ENCODE measurements at regions not wholly inside any gene's neighbourhood (a gene's known extent, or its start where the extent isn't known, plus 50 kb on each side); places are given as distances from the start of the nearest gene placed in this dataset.

DNA sequence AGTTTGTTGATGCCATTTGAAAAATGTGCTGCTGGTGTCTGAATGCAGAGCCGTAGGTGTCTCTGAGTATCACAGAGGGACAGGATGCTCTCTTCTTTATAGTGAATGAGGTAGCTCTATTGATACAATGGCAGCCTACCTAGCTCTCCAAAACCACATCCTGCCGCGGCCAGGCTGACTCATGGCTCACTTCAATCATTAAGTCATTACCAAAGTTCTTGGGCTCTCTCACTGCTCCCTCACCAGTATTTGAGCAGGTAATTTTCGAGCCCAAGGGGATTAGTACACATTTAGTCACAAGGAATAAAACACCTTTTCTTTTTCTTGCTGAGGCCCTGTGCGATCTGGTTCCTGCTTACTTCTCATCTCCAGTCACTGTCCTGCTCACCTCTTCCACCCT lies 509.0 kb upstream of the LARGE1 start:
- peak; percentile 15 for DNase-seq (ENCODE audit: low read depth)

DNA sequence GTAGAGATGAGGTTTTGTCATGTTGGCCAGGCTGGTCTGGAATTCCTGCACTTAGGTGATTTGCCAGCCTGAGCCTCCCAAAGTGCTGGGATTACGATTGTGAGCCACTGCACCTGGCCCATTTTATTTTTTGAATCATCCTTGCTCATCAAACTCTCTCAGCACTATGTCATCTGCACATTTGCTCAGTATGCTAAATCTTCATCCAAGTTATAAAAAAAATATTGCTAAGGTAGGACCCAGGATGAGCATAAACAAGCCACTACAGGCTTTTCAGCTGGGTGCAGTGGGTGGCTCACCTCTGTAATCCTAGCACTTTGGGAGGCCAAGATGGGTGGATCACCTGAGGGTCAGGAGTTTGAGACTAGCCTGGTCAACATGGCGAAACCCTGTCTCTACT lies 510.1 kb upstream of the LARGE1 start:
- DNase-seq (ENCODE audit: low read depth), result no peak

DNA sequence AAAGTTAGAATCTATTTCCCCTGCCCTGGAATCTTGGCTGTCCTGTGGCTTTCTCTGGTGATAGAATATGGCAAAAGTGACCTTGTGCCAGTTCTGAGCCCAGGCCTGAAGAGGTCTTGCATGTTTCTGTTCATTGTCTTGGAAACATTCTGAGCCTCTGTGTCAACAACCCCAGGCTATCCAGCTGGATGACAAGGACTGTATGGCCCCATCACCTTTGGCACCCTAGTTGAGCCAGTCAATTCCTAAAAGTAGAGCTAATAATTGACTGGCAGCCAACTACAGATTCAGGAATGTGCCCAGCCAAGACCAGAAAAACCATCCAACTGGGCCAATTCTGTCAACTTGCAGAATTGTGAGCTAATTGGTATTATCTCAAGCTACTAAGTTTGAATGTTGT lies 514.1 kb upstream of the LARGE1 start:
- no peak for DNase-seq (ENCODE audit: low read depth)

DNA sequence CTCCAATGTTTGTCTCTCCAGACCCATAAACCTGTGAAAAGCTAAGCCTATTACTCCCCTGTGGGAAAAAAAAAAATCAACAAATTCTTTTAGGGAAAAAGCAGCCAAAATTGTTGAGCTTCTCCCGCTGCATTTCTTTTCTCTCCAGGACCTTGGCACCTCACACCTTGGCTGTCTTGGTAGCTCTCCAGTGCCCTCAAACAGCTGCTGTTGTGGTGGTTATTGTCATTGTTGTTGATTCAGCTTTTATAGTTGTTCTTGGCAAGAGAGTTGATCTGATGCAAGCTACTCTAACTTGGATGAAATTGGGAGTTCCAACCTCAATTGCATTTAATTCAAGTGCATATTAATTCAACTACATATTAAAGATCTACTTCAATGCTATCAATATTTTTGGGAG lies 516.9 kb upstream of the LARGE1 start:
- no peak for DNase-seq (ENCODE audit: low read depth)

DNA sequence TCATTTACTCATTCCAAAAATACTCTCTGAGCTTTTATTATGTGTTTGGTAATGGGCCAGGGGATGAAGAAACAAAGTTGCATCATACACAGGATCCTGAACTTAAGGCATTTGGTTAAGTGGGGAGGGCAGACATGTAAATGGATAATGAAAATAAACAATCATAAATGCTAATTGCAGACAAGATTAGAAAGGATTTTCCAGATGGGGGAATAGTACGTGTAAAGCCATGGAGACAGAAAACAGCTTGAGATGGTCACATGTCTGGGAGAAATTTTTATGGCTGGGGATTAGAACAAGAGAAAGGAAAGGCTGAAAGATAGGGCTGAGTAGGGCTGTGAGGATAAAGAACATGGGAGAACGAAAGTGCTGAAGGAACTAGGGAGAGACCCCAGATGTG lies 534.3 kb upstream of the LARGE1 start:
- no peak for DNase-seq (ENCODE audit: low read depth)

DNA sequence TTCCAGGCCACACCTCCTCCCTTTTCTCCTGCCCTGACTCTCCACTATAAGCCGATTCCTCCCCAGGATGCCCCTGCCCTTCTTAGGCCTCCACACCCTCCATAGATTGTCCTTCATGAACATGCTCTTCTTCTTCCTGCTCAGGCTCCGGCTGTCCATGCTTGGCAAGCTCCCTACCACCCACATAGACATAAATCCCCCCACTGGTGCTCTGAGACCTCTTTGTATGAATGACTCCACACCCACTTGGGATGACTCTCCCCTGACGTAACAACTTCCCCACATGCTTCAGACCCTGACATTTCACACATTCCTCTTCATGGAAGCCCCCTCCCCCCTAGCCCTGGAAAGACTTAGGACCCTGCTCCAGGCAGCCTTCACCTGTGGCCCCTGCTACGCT lies 542.5 kb upstream of the LARGE1 start:
- DNase-seq (ENCODE audit: low read depth), result no peak

DNA sequence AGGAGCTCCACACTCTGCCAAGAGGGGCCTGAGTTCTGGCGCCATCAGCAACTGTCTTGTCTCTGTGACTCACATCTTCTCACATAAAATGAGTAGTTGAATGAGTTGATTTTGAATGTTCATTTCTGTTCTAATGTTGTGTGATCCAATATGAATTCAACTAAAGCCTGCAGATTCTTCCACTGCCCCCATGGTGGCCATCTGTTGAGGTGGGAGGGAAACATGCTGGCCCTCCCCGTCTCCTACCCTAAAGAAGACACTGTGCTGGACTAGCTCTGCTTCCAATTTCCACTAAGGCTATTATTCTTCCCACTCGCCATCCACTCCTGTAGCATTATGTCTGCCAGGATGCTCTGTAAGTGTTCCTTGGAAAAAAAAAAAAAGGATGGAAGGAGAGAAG lies 555.6 kb upstream of the LARGE1 start:
- no peak for DNase-seq (ENCODE audit: low read depth)

DNA sequence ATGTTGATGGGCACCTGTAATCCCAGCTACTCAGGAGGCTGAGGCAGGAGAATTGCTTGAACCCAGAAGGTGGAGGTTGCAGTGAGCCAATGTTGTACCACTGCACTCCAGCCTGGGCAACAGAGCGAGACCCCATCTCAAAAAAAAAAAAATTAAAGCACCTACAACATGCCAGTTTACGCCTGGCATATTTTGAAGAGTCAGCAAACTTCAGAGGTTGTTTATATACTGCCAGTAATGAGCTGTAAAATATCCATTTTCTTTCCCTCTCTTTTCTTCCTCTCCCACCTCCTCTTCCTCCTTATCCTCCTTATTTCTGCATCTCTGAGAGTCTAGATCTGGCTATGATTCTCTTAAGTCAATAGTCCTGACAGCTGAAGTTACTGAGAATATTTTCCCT lies 556.5 kb upstream of the LARGE1 start:
- no peak for DNase-seq (ENCODE audit: low read depth)

DNA sequence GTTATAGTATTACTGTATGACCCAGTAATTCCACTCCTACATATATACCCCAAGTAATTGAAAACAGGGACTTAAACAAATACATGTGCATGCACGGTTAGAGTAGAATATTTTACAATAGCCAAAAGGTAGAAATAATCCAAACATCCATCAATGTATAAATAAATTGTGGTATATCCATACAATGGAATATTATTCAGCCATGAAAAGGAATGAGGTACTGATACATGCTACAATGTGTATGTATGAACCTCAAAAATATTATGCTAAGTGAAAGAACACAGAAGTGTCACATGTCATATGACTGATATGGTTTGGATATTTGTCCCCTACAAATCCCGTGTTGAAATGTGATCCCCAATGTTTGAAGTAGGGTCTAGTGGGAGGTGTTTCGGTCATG lies 560.8 kb upstream of the LARGE1 start:
- DNase-seq (ENCODE audit: low read depth), result no peak

DNA sequence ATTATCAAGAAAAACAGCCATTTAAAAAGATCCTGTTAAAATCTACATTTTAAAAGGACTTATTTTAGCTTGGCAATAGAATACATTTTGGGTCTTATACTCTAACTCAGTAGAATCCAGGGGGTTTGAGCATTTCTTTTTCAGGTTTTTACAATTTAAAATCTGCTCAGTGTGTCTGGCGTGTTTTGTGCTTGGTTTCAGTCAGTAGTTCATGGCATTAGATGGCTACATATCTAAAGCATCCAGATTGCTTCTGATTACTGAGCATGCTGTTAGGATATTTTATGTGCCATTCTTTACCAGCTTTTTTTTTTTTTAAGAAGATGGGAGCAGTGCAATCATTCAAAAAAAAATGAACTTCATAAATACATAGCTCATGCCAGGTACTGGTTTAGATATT lies 566.1 kb upstream of the LARGE1 start:
- no peak for DNase-seq (ENCODE audit: low read depth)

DNA sequence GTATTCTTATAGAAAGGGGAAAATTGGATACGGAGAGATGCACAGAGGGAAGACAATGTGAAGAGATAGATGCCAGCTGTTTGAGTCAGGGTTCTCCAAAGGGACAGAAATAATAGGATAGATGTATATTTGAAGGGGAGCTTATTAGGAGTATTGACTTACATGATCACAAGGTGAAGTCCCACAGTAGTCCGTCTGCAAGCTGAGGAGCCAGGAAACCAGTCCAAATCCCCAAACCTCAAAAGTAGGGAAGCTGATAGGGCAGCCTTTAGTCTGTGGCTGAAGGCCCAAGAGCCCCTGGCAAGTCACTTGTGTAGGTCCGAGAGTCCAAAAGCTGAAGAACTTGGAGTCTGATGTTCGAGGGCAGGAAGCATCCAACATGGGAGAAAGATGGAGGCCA lies 569.6 kb upstream of the LARGE1 start:
- DNase-seq (ENCODE audit: low read depth), result no peak

DNA sequence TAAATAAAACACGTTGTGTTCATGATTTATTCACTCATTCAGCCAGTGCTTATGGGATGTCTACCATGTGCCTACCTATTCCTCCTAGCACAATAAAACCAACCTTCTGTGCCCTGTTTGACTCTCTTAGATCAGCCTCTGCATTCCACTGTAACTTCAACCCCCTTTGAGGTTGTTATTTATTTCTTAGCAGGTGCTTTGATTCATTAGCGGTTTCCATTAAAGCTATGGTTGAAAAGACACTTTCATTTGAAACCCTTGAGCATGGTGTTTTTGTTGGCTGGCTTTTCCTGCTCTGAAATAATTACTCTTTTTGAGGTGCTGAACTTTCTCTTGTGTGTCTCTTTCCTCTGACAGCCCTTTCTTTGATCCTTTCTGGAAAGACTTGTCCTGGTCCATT lies 570.6 kb upstream of the LARGE1 start:
- no peak for DNase-seq (ENCODE audit: low read depth)

DNA sequence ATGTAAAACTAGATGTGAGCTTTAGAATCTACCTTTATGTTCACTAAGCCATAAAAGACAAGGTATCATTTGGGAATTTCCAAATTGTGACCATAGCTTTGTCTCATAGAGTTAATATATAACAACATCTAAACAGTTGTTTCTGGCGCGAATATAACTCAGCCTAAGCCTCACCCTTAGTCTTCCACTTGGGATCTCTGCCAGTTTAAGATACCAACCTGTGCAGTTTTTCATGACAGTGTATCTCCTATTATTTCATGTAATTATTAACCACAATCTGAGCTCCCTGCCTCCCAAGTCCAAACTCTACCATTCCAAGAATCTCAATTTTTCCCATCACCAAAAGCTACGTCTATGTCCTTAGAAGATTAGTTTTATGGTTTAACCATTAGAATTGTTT lies 572.5 kb upstream of the ISX start:
- no peak for DNase-seq (ENCODE audit: low read depth)

DNA sequence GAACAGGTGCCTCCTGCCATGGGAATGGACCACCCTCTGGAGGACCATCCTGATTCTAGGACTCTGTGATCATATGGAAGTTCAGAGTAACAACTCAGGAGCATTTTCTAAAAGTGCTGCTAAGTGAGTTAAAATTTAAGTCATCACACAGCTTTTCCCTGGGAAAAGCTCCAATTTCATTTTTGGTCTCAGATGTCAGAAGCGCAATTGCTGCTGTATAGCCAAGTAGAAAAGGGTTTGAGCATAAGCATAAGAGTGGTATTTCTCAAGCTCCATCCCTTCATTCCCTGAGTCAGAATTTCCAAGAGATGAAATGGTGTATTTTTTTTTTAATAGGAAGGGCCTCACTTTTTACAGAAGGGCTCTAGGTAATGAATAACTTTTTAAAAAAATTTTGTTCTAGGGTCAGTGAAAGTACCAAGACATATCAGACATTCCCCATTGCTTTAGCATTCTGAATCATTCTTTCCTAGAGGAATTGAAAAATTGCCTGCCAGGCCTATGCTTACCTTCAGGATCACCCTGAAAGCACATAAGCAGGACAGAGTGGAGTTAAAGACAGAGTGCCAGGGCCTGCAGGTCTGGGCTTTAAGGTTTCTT lies 564.5 kb upstream of the ISX start:
- no peak for DNase-seq (ENCODE audit: low read depth)

DNA sequence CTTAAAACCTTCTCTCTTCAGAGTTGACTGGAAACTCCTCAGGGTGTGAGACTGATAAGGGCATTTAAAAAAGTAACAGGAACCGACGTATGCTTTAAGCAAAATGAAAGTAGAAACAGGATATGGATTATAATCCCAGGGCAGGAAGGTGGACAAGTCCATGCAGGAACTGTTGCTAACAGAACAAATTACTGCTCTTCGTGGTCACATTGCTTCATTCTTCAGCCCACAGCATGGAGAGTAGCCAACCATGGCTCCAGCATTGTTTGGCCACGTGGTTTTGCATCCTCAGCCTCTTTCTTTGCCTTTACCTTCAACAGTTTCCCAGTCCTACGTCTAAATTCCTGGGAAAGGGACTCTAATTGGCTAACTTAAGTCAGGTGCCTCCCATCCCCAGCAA lies 563.1 kb upstream of the ISX start:
- no peak for DNase-seq (ENCODE audit: low read depth)

DNA sequence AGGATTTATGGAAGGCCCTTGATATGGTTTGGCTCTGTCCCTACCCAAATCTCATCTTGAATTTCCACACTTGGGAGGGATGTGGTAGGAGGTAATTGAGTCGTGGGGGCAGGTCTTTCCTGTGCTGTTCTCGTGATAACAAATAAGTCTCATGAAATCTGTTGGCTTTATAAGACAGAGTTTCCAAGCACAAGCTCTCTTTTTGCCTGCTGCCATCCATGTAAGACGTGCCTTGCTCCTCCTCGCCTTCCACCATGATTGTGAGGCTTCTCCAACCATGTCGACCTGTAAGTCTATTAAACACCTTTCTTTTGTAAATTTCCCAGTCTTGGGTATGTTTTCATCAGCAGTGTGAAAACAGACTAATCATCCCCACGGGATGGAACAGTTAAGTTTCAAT lies 557.2 kb upstream of the ISX start:
- no peak for DNase-seq (ENCODE audit: low read depth)

DNA sequence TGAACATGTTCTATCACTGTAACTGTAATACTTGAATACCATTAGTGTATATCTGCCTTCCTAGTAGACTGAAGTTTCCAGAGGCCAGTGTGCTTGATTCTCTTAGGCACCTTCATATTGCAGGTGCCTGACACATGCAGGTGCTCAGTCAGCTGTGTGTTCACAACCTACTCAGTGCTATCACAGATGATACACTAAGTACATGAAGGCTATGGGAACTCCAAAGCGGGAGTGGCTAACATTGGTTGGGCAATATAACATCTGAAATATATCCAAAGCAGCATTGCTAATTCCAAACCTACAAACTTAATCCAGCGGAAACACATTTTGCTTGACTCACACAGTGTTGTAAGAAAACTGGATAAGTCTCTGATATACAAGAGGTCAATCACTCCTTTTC lies 539.3 kb upstream of the ISX start:
- DNase-seq (ENCODE audit: low read depth), result no peak

DNA sequence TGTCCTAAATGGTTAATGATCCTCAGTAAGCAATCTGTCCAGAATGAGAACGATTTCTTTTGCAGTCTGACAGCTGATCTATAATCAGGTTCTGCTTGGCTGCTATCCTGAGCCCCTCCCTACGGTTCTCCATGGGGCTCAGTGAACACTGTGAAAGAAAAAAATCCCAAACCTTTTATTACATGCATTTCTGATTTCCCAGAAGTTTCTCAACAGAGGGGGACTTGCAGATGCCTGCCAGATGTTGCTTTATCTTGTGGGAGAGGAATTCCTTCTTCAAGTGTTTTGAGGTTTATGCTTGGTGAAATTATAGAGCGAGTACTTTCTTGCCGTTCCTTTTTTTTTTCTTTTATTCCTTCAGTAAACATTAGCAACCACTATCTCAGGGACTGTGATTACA lies 531.9 kb upstream of the ISX start:
- no peak for DNase-seq (ENCODE audit: low read depth)

DNA sequence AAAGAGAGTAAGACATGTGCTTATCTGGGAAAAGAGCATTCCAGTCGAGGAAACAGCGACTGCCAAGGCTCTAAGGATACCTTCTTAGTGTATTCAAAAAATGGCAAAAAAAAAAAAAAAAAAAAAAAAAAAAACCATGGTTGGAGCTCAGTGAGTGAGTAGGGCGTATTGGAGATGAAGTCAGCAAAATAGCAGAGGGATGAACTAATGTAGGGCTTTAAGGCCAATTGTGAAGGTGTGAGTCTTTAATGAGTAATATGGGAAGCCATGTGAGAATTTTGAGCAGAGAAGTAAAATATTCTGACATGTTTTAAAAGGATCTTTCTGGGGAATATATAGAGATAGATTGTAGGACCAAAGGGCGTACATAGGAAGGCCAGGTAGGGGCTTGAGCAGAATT lies 498.6 kb upstream of the ISX start:
- DNase-seq (ENCODE audit: low read depth), result no peak

DNA sequence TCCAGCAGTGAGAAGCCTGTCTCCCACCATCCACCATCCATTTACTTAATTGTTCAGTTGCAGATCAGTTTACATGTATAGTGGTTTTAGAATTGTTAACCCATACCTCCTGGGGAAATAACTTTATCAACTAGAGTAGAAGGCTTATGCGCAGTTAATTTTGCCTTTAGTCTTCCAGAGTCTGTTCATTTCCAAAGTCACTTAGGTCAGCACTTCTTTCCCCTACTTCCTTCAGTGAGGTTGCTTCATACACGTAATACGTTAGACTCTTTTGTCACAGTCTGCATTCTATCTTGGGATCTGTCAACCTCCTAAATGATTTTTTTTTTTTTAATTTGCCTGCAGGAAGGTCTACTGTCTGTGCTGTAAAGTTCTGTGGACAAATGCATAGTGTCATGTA lies 495.6 kb upstream of the ISX start:
- no peak for DNase-seq (ENCODE audit: low read depth)

DNA sequence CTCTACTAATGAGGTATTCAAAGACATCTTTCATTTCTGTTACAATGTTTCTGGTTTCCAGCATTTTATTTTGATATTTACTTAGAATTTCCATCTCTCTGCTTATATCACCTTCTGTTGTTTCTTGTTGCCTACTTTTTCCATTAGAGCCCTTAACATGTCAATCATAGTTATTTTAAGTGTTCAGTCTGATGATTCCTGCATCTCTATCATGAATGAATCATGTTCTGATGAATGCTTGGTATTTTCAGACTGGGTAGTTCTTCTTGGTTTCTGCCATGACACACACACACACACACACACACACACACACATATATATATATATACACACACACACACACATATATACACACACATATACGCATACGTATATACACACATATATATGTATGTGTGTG lies 486.4 kb upstream of the ISX start:
- DNase-seq (ENCODE audit: low read depth), result no peak

DNA sequence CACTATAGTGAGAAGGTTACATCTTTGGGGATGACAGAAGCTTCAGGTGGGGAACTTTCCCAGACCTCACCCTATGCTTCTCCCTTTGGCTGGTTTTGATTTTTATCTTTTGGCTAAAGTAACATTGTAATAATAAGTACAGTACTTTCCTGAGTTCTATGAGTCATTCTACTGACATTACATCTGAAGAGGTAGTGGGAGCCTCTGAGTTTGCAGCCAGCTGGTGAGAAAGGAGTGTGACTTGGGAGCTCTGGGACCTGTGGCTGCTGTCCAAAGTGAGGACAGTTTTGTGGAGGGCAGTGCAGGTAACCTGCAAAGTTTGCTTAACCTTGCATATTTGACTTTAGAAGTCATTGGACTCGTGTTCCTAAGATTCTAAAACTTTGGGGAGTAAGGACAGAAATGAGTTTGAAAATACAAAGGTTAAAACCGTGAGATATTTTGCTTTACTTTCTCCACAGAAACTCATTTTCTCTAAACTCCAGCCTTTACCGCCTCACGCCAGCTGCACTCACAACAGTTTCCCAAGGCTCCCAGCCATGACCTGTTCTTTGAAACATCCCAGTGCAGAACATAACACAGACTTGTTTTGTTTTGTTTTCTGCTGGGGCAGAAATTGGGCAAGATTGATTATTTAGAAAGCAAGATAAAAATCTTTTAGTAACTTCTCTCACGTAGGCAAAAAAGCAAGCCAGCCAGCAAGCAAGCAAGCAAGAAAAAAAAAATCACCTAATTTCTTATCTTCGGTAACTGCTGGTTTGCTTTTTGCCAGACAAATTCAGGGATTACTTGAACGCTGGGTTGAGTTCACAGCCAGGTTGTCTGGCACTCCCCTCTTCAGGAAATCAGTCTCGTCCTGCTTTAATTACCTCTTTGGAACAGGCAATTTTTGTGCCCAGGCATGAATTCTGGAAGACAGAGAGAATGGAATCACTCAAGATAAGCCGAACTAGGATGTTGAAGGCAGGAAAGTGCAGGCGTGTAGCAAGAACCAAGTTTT lies 478.3 kb upstream of the ISX start:
- DNase-seq (ENCODE audit: low read depth), result no peak

DNA sequence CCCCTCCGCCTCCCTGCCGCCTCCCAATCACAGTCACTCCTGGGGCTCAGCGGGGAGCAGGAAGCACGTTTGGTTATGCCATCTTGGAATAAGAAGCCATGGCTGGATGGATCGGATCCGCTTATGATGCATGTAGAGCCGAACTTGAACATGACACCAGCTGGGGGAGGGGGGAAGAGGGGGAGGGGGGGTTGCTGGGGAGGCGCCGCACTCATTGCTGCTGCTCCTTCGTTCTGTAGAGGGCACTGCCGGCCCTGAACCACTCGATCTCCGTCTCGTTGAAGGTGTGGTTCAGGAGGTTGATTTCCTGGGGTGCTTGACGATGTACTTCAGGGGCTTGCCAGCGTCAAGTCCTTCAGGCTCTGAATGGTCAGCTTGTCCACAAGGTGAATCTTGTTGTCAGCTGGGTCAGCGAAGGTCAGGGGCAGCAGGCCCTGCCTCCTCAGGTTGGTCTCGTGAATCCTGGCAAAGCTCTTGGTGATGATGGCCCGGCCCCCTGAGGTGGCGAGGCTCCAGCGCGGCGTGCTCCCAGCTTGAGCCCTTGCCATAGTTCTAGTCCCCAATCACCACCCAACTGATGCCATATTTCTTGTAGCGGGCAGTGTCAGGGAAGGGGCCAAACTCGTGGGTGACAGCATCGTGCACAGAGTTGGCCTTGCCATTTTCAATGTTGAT lies 476.9 kb upstream of the ISX start:
- no peak for DNase-seq (ENCODE audit: low read depth)

Data from Daoy (cell line).